HG02759 (cell line): ENCODE measurements at regions not wholly inside any gene's neighbourhood (a gene's known extent, or its start where the extent isn't known, plus 50 kb on each side); places are given as distances from the start of the nearest gene placed in this dataset.
"Not testable (repeated sequence)": the region's sequence is repeated elsewhere in the genome, so short reads cannot be mapped to it uniquely, and the experiment has no call there.

ENCODE experiments used
- ATAC-seq: cut with Tn5 transposase; IDR thresholded peaks from one replicate; pipeline ENCODE4 v1.9.1; 2021; ENCODE audit warnings: mild to moderate bottlenecking, moderate library complexity; ENCODE audit not compliant: unreplicated experiment

- no peak for ATAC-seq
These were observed 599.1 kb upstream of the CPEB2 start for GRCh38 chr4:14403132-14403531.

- ATAC-seq: no peak
These were observed 597.6 kb upstream of the CPEB2 start for GRCh38 chr4:14404730-14405129.

GRCh38 chr4:14410516-14410915 lies 591.8 kb upstream of the CPEB2 start:
- ATAC-seq: no peak

- ATAC-seq: no peak
These were observed 587.1 kb upstream of the CPEB2 start for GRCh38 chr4:14415146-14415545.

GRCh38 chr4:14419516-14419915 lies 582.8 kb upstream of the CPEB2 start:
- no peak for ATAC-seq

GRCh38 chr4:14426297-14426696 lies 576.0 kb upstream of the CPEB2 start:
- ATAC-seq: not testable (repeated sequence)

GRCh38 chr4:14428125-14428524 lies 574.2 kb upstream of the CPEB2 start:
- no peak for ATAC-seq

- no peak for ATAC-seq
These were observed 570.8 kb upstream of the CPEB2 start for GRCh38 chr4:14431155-14432134.

GRCh38 chr4:14434483-14434882 lies 567.8 kb upstream of the CPEB2 start:
- no peak for ATAC-seq

- no peak for ATAC-seq
These were observed 567.4 kb upstream of the CPEB2 start for GRCh38 chr4:14434916-14435315.

GRCh38 chr4:14441561-14441960 lies 560.7 kb upstream of the CPEB2 start:
- ATAC-seq: no peak

GRCh38 chr4:14445882-14446281 lies 556.4 kb upstream of the CPEB2 start:
- no peak for ATAC-seq

GRCh38 chr4:14446311-14446710 lies 556.0 kb upstream of the CPEB2 start:
- ATAC-seq: no peak

GRCh38 chr4:14446904-14447303 lies 555.4 kb upstream of the CPEB2 start:
- ATAC-seq: no peak

GRCh38 chr4:14449308-14449707 lies 553.0 kb upstream of the CPEB2 start:
- no peak for ATAC-seq

GRCh38 chr4:14452001-14452400 lies 550.3 kb upstream of the CPEB2 start:
- ATAC-seq: no peak

- no peak for ATAC-seq
These were observed 549.5 kb upstream of the CPEB2 start for GRCh38 chr4:14452764-14453163.

GRCh38 chr4:14458463-14458862 lies 543.8 kb upstream of the CPEB2 start:
- no peak for ATAC-seq

- no peak for ATAC-seq
These were observed 537.2 kb upstream of the CPEB2 start for GRCh38 chr4:14465057-14465456.

- no peak for ATAC-seq
These were observed 536.8 kb upstream of the CPEB2 start for GRCh38 chr4:14465507-14465906.

GRCh38 chr4:14478504-14478903 lies 523.8 kb upstream of the CPEB2 start:
- ATAC-seq: no peak

- no peak for ATAC-seq
These were observed 505.9 kb upstream of the CPEB2 start for GRCh38 chr4:14496408-14496807.

- no peak for ATAC-seq
These were observed 505.3 kb upstream of the CPEB2 start for GRCh38 chr4:14496969-14497368.
